ENCODE measurements at regions not wholly inside any gene's neighbourhood (a gene's known extent, or its start where the extent isn't known, plus 50 kb on each side); places are given as distances from the start of the nearest gene placed in this dataset.

DNA sequence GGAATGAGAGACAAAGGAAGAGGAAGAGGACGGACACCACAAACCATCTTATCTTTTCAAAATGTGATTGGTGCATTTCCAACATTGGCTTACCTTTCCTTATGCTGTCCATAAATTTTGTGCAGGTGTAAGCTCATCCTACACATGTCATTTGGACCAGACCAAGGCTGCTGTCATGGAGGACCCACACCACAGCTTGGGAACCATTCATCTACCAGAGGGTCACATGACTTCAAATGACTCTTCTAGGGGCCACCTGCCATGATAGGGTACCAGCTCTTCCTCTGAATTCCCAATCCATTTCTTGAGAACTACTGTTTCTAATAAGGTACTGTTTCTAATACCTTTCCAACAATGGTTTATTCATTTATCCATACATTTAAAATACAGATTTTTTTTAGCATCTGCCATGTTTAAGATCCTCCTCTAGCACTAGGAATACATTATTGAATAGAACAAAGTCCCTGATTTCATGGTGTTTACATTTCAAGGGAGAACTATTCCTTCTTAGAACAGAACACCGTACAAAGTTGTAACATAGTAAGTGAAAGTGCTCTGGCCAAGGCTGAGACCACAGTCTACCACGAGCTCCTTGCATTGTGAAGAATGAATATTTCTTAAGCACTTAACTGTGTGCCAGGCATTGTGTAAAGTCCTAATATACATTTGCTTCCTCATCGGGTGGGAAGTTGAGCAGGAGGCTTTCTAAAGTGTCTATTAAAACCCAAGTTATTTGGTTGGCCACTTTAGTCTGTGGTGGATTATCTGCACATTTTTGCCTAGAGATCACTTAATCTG is 246.1 kb upstream of the FN1 start:
- no peak for DNase-seq

DNA sequence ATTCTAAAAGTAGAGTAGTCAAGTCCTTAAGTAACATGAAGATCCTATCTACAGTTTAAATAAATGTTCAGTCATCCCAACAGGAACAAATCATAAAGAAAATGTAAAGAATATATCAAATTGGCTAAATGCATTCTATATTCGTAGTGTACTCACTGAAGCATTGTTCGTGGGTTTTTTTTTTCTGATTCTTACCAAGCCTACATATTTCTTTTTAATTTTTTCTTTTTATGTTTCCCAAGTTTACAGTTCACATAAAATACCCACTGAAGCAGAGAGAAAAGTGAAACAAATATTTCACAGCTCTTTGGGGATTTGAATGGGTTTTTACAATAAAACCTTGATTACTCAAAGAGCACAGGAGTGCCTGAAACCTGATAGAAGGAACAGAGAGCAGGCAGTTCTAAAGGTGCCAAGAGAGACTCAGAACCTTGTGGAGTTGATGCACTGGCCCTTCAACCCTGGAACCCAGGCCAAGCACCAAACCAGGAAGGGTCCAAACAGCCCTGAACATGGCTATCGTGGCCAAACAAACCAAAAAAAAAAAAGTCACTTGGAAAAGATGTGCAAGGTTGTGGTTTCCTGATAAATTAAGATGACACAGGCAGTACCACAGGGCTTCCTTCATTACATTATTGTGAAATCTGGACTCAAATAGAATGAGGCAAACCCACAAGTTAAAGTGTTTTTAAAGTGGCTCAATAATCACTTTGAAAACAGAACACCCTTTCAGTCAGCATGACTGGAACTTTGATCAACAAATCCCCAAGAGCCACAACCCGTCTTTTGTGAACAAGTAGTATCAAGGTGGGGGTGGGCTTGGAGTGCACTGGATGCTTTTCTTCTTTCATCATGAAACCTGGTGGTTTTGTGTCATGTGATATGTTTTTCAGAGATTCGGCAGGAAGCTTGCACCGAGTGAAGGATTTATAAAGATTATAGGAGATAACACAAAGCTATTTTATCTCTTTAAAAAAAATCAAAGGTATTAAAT is 245.0 kb upstream of the FN1 start:
- DNase-seq: no peak

DNA sequence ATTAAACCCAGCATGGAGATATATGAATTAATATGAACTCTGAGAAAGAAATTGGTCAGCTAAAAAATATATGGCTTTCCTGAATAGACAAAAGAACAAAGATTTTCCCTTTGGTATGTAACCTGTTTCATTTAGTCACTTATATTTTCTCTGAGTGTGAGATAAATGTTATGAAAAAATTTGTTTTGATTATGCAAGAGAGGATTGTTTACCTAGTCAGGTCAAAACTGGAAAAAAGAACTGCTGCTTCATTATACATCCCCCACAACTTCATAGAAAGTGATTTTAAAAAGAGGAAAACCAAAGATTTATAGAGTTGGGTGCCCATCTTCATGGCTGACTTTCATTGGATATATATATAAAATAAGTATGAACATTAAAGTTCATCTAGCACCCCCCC is 242.2 kb upstream of the FN1 start:
- no peak for DNase-seq

- no peak for DNase-seq
Observed at GRCh38 chr2:215677481-215677880, 241.6 kb upstream of the FN1 start.

- DNase-seq: no peak
Observed at GRCh38 chr2:215672406-215672805, 236.5 kb upstream of the FN1 start.

DNA sequence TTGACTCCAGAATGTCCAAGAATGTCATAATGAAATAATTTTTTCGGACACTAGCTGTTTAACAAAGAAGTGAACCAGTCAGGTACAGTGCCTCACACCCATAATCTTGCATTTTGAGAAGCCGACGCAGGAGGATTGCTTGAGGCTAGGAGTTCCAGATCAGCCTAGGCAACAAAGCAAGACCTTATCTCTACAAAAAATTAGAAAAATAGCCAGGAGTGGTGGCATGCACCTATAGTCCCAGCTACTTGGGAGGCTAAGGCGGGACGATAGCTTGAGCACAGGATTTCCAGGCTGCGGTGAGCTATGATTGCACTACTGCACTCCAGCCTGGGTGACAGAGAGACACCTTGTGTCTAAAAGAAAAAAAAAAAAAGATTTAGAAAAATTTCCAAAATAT is 235.8 kb upstream of the FN1 start:
- DNase-seq: no peak

GRCh38 chr2:215671244-215671643 is 235.4 kb upstream of the FN1 start:
- DNase-seq: no peak

DNA sequence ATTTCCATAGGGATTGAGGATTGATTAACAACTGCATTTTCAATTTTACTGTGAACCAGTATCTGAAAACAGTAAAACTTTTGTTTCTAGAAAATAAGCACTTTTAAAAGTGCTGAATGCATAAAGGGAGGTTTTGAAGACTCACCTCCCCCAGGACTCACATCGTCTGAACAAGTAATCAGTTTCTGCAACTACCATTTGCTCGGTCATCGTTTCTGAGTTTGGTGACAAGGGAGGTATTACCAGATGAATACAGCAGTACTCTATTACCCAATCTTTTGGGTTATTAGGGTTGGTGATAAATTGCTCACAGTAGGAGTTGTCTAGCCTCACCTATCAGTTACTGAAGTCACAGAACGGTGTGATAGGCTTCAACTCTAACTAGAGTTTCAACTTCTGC is 234.5 kb upstream of the FN1 start:
- DNase-seq: no peak

DNA sequence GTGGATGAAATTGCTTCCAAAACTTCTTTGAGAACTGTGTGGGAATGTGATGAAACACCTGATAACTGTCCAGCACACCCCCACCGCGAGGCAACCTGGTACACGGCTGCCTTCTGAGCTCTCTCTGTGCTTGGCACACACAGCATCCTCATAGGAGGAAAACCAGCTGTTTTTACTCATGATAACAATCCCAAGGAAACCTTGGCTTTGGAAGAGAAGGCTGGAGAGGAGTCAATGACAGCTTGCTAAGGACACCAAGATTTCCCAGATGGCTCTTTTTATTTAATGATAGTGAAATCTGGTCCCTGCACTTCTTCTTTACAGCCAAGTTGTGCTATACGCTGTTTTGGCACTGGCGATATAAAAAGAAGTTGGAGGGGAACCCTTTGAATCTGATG is 232.5 kb upstream of the FN1 start:
- DNase-seq: no peak

DNA sequence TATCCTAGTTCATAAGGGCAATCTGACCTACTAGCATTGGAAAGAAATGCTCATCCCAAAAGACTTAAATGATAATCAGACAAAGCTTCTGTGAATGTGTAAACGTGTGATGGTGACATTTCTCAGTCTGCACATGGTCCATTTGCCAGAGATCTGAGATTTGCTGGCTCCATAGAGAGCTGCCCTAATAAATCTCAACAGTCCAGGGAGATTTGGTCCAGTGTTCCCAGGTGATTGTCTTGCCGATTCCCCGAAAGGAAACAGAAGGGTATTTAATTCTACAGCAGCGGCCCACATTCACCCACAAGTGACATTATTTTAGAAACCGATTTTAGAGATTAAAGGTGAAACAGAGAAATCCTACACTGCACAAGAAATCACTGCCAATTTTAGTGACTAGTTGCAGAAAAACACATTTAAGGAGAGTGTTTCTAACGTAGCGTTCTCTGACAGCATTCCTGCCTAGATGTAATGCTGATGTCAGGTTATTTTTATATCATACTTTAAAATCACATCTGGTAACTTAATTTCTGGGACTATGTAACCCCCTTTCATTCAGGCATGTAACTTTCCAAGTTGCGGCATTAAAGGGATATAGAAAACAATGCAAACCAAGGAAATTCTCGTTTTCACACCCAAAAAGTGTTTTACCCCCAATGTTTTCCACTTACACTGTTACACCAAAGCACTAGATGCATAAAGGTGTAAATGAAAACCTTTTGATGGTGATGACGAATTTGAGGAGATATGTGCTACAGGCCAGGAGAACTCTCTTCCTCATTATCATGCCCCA is 231.9 kb upstream of the FN1 start:
- DNase-seq: no peak

DNA sequence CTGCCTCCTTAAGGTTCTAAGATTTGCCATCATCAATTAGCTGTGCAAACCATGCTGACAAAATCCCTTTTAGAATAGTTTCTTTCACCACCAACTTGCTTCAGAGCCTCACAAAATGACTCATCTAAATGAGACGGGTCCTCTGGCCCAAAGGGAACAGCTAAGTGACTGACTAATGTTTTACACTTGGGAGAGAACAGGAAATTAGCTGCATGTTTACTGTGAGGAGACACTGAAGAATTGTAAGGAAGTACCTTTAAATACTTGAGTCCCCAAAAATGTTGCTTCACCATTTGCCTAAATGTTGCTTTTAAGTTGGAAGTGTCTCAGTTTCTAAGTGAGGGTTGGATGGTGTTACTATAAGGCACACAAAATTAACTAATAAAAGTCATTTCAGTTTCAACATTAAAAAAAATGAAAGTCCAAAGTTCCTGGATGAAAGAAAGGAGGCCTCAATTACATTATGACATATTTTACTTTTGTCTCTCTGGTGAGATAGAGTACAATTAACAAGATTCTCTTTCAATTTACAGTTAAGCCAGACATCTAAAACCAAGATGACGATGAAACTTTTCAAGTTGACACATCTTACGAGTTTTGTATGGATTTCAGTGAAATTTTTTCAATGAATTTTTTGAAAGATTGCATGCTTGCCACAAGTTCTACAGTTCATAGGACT is 229.1 kb upstream of the FN1 start:
- DNase-seq: no peak

DNA sequence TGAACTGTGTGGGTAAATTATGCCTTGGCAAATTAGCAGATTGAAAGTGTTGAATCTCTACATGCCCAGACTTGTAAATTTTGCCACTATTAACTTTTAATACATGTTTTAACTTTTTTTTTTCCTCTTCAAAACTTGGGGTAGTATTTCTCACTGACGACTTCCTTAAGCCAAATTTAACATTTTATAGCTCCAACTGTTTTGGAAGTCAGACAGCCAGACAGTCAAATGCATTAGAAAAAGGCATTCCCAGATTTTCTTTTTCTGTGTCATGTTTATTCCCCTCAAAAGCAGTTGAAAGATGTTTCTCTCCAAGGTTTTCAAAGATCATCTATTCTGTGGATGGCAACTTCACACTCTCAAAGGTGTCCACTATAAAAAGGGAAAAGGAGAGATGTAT is 226.8 kb upstream of the FN1 start:
- no peak for DNase-seq

DNA sequence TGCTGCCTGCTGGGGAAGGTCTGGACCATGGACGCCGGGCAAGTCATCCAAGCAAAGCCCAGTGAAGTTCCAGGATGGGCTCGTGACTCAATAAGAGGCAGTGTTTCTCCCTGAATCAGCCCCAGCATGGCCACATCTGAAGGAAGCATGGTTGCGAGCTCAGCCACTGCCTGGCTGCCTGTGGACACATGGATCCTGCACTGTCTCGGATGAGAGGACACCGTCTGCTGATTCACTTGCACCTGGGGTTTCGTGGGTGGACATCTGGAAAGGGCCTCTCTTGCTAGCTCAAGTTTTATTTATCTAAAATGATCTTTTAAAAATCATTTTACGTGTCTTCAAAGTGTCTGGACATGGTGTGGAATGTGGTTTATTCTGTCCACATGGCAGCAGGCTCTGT is 224.8 kb upstream of the FN1 start:
- DNase-seq: no peak

GRCh38 chr2:215659650-215660049 is 223.8 kb upstream of the FN1 start:
- no peak for DNase-seq

- no peak for DNase-seq
Observed at GRCh38 chr2:215658635-215659305, 222.9 kb upstream of the FN1 start.

GRCh38 chr2:215657844-215658243 is 222.0 kb upstream of the FN1 start:
- DNase-seq: no peak

- DNase-seq: no peak
Observed at GRCh38 chr2:215654148-215654819, 218.4 kb upstream of the FN1 start.

DNA sequence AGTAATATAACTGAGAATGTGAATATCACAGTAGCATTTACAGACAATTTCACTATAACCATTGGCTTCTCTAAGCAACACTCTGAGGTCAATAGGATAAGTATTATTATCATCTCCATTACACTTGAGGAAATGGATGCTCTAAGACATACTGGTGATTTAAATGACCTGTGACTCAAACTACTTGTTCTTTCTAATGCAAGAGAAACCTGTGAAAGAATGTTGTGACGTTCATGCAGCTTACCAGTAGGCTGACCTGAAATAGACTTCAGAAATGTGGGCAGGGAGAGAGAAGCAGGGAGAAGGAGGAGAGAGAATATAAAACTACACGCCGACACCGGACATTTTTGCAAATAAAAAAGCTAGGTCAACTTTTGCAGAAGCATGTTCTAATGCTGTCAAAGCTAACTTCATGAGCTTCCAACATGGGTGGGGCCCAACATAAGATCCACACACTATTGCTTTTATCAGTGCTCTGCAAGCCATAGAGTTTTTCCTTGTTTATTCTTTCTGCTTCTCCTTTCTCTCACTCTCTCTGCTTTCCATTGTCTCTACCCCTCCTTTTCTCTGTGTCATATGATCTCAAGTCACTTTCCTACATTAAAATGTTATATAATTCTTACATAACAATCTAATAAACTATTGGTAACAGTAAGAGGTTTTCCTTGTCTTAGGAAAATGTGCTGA is 217.6 kb upstream of the FN1 start:
- no peak for DNase-seq

- no peak for DNase-seq
Observed at GRCh38 chr2:215652388-215652787, 216.5 kb upstream of the FN1 start.

- no peak for DNase-seq
Observed at GRCh38 chr2:215651412-215651811, 215.5 kb upstream of the FN1 start.

Measured in NCI-H2081 treated with DMSO at 0.1 percent for 48 hours (cell line).